ENCODE measurements at regions not wholly inside any gene's neighbourhood (a gene's known extent, or its start where the extent isn't known, plus 50 kb on each side); places are given as distances from the start of the nearest gene placed in this dataset.

DNA sequence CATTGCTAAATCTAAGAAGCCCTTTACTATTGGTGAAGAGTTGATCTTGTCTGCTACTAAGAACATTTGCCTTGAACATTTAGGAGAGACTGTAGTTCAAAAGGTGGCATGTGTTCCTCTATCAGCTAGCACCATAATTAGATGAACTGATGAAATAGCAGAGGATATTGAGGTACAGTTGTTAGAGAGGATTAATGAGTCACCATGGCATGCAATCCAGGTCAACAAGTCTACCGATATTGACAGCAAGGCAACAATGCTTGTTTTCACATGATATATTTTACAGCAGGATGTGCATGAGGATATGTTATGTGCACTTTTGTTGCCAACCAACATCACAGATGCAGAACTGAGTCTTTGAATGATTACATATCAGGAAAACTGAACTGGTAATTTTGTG is 134.3 kb upstream of the CDH9 start:
- no peak for TF ChIP-seq CTCF (IDR thresholded peaks at IDR 0.05)
- H3K4me3 ChIP-seq: no peak overlapping the region
- no peaks in the 10 kb centered on the region for H3K27me3 ChIP-seq
- H3K36me3 ChIP-seq: no peaks in the 10 kb centered on the region
- DNase-seq (ENCODE audit: low spot score): no peak
- no peaks in the 10 kb centered on the region for H3K9me3 ChIP-seq
- no peaks in the 10 kb centered on the region for H3K4me1 ChIP-seq
- no peak overlapping the region for H3K27ac ChIP-seq

DNA sequence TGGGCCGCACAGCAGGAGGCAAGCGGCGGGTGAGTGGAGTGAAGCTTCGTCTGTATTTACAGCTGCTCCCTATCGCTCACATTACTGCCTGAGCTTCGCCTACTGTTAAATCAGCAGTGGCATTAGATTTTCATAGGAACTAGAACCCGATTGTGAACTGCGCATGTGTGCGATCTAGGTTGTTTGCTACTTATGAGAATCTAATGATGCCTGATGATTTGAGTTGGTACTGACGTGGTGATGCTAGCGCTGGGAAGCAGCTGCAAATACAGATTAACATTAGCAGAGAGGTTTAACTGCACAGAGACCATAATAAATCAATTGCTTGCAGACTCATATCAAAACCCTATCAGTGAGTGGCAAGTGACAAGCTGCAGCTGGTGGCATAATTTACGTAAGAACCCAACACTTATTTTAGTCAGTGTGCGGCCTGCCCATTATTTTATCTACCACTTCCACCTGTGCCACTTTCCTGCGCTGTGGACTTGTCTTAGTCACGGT is 133.4 kb upstream of the CDH9 start:
- H3K27ac ChIP-seq: no peak overlapping the region
- TF ChIP-seq CTCF (IDR thresholded peaks at IDR 0.05): no peak
- H3K36me3 ChIP-seq: no peaks in the 10 kb centered on the region
- H3K9me3 ChIP-seq: no peaks in the 10 kb centered on the region
- no peak for DNase-seq (ENCODE audit: low spot score)
- no peak overlapping the region for H3K4me3 ChIP-seq
- no peaks in the 10 kb centered on the region for H3K4me1 ChIP-seq
- H3K27me3 ChIP-seq: no peaks in the 10 kb centered on the region

DNA sequence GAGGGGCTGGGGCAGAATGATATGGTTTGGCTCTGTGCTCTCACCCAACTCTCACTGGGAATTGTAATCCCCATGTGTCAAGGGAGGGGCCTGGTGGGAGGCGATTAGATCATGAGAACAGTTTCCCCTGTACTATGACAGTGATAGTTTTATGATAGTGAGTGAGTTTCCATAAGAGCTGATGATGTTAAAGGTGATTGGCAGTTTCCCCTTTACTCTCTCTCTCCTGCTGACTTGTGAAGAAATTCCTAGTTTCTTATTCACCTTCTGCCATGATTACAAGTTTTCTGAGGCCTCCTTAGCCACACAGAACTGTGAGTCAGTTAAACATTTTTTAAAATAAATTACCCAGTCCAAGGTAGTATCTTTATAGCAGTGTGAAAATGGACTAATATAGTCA is 120.4 kb upstream of the CDH9 start:
- DNase-seq (ENCODE audit: low spot score): no peak
- no peaks in the 10 kb centered on the region for H3K4me1 ChIP-seq
- H3K4me3 ChIP-seq: no peak overlapping the region
- no peaks in the 10 kb centered on the region for H3K27me3 ChIP-seq
- H3K27ac ChIP-seq: no peak overlapping the region
- H3K9me3 ChIP-seq: peaks cover 0 to 28% of the 10 kb centered on the region in 2 donors
- no peak for TF ChIP-seq CTCF (IDR thresholded peaks at IDR 0.05)
- H3K36me3 ChIP-seq: no peaks in the 10 kb centered on the region

DNA sequence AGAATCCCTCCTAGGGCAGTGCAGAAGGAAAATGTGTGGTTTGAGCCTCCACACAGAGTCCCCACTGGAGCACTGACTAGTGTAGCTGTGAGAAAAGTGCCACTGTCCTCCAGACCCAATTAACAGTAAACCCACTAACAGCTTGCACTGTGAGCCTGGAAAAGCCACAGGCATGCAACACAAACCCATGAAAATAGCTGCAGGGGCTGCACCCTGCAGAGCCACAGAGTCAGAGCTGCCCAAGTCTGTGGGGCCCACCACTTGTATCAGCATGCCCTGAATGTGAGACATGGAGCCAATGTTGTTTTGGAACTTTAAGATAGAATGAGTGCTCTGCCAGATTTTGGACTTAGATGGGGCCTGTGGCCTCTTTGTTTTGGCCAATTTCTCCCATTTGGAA is 119.8 kb upstream of the CDH9 start:
- no peak for TF ChIP-seq CTCF (IDR thresholded peaks at IDR 0.05)

GRCh38 chr5:27144456-27144855 is 106.1 kb upstream of the CDH9 start:
- no peak overlapping the region for H3K27ac ChIP-seq
- H3K9me3 ChIP-seq: no peaks in the 10 kb centered on the region
- DNase-seq (ENCODE audit: low spot score): no peak
- H3K27me3 ChIP-seq: no peaks in the 10 kb centered on the region
- H3K4me3 ChIP-seq: no peak overlapping the region
- no peaks in the 10 kb centered on the region for H3K4me1 ChIP-seq
- H3K36me3 ChIP-seq: no peaks in the 10 kb centered on the region
- TF ChIP-seq CTCF (IDR thresholded peaks at IDR 0.05): no peak

More for the DNA sequence above, 119.8 kb upstream of the CDH9 start:
- no peaks in the 10 kb centered on the region for H3K27me3 ChIP-seq
- no peaks in the 10 kb centered on the region for H3K4me1 ChIP-seq
- no peaks in the 10 kb centered on the region for H3K36me3 ChIP-seq
- H3K9me3 ChIP-seq: peaks cover 0 to 34% of the 10 kb centered on the region in 2 donors
- no peak overlapping the region for H3K27ac ChIP-seq
- no peak overlapping the region for H3K4me3 ChIP-seq
- no peak for DNase-seq (ENCODE audit: low spot score)

DNA sequence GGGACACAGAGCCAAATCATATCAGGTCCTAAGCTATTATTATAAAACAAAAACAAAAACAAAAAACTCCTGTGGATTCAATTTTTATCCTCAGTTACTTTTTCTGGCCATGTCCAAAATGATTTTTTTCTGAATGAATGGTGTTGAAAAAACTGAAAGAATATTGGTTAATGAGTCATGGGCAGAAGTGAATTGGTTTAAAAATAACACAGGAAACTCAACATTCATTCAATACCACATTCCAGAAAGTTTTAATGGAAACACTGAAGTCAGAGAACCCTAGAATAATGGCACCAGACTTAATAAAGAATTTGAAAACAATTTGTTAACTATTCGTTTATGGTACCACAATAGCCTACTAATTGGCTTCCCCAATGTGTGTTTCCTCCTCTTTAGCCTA is 102.4 kb upstream of the CDH9 start:
- Histone ChIP-seq H3K4me1 (no peaks in the 10 kb centered on the region), H3K27me3 (no peaks in the 10 kb centered on the region), H3K4me3 (no peak overlapping the region), H3K27ac (no peak overlapping the region), H3K9me3 (no peaks in the 10 kb centered on the region), H3K36me3 (no peaks in the 10 kb centered on the region)
- no peak for TF ChIP-seq CTCF (IDR thresholded peaks at IDR 0.05)
- no peak for DNase-seq (ENCODE audit: low spot score)
